ENCODE measurements at regions not wholly inside any gene's neighbourhood (a gene's known extent, or its start where the extent isn't known, plus 50 kb on each side); places are given as distances from the start of the nearest gene placed in this dataset.
"Not testable (repeated sequence)": the region's sequence is repeated elsewhere in the genome, so short reads cannot be mapped to it uniquely, and the experiment has no call there.

GRCh38 chr1:173301507-173301906 is 94.4 kb upstream of the TNFSF4 start:
- DNase-seq: no peak

- no peak for DNase-seq
Observed at GRCh38 chr1:173302366-173302765, 95.2 kb upstream of the TNFSF4 start.

- DNase-seq: no peak
Observed at GRCh38 chr1:173302890-173303829, 96.0 kb upstream of the TNFSF4 start.

GRCh38 chr1:173303984-173304383 is 96.9 kb upstream of the TNFSF4 start:
- DNase-seq: no peak

- no peak for DNase-seq
Observed at GRCh38 chr1:173304529-173305227, 97.5 kb upstream of the TNFSF4 start.

- no peak for DNase-seq
Observed at GRCh38 chr1:173307845-173308244, 100.7 kb upstream of the TNFSF4 start.

- DNase-seq: no peak
Observed at GRCh38 chr1:173314656-173315055, 107.5 kb upstream of the TNFSF4 start.

GRCh38 chr1:173315296-173315695 is 108.2 kb upstream of the TNFSF4 start:
- no peak for DNase-seq

- no peak for DNase-seq
Observed at GRCh38 chr1:173318788-173319187, 111.7 kb upstream of the TNFSF4 start.

DNA sequence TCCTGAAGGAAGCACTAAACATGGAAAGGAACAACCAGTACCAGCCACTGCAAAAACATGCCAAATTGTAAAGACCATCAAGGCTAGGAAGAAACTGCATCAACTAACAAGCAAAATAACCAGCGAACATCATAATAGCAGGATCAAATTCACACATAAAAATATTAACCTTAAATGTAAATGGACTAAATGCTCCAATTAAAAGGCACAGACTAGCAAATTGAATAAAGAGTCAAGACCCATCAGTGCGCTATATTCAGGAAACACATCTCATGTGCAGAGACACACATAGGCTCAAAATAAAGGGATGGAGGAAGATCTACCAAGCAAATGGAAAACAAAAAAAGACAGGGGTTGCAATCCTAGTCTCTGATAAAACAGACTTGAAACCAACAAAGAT is 117.2 kb upstream of the TNFSF4 start:
- not testable (repeated sequence) for DNase-seq

GRCh38 chr1:173327987-173328386 is 120.9 kb upstream of the TNFSF4 start:
- not testable (repeated sequence) for DNase-seq

DNA sequence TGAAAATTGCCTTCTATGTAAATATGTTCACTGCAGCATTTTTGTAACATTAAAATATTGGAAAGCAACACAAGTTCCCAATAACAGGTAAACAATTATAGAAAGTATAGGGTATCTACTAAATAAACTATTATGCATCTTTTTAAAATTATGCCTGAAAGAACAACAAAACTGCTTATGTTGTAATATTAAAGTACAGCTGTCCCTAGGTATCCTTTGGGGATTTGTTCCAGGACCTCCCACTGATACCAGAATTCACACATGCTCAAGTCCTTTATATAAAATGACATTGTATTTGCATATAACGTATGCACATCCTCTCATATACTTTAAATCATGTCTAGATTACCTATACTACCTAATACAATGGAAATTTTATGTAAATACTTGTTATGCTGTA is 121.8 kb upstream of the TNFSF4 start:
- no peak for DNase-seq

DNA sequence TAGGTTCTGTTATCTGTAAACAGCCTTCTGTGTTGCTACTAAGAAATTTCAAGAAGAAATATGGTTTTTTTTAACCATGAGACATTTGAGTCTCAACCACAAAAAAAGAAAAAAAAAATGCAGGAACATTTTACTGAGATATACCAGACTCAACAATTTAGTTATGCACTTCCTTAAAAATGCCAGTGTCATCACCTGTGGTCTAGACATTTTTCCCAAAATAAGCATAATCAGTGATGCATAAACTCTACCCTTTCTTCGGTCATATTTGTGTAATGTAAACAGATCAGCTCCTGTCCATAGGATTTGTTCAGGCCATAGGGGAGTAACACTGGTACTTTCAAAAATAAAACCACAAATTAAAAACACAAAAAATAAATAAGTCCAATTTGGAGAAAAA is 122.6 kb upstream of the TNFSF4 start:
- DNase-seq: no peak

- DNase-seq: no peak
Observed at GRCh38 chr1:173330149-173330951, 123.2 kb upstream of the TNFSF4 start.

GRCh38 chr1:173330952-173331548 is 123.9 kb upstream of the TNFSF4 start:
- DNase-seq: not testable (repeated sequence)

- no peak for DNase-seq
Observed at GRCh38 chr1:173332026-173332425, 124.9 kb upstream of the TNFSF4 start.

GRCh38 chr1:173333581-173333980 is 126.5 kb upstream of the TNFSF4 start:
- DNase-seq: no peak

DNA sequence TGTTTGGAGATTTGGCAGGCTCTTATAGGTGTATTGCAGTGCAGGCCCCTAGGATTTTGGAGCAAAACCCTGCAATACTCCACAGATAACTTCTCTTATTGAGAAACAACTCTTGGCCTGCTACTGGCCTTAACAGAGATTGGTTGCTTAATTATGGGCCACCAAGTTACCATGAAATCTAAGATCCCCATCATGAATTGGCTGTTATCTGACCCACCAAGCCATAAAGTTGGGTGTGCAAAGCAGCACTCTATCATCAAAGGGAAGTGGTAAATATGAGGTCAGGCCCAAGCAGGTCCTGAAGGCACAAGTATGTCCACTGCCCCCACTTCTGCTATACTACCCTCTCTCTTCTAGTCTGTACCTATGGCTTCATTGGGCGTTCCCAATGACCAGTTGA is 130.0 kb upstream of the TNFSF4 start:
- no peak for DNase-seq

- no peak for DNase-seq
Observed at GRCh38 chr1:173341307-173341706, 134.2 kb upstream of the TNFSF4 start.

DNA sequence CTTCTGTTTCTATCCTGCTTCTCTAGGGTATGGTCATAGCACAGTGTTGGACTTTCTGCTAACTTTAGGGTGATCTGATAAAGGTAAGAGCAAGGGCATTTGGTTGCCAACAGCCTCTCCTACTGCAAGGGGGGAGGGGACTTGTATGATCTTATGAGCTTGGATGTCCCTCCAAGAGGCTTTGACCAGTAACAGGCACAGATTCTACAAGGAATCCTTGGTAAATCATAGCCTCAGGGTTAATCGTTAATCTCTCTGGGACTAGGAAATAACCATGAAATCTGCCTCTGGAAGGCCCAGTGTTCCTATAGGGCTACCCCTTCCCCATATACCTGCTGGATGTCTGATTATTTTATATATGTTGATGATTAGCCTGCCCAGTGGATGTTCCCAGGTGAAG is 134.8 kb upstream of the TNFSF4 start:
- no peak for DNase-seq

DNA sequence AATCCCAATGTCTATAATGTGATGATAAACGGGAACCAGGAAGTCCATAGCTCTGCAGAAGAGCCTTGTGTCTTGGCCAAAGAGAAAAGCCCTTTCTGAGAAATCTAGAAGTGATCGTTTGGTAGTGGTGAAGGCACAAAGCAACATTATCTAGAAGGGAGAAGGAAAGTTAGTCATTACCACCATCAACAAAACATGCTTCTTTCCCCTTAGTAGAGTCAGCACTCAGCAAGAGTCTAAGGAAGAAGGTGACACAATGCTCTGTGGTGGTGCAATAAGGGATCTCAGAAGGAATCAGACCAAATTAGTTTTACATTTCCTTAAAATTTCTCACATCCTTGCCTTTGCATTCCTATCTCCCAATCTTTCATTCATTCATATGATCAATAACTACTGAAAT is 134.4 kb upstream of the PRDX6 start:
- DNase-seq: no peak

GRCh38 chr1:173344034-173344743 is 132.9 kb upstream of the PRDX6 start:
- DNase-seq: no peak
